ENCODE measurements at regions not wholly inside any gene's neighbourhood (a gene's known extent, or its start where the extent isn't known, plus 50 kb on each side); places are given as distances from the start of the nearest gene placed in this dataset.
A peak's percentile ranks its signal among the peaks of the same experiment; 100 is the strongest.

GRCh38 chr13:81990652-81991051 is 1649.7 kb upstream of the SPRY2 start:
- TF ChIP-seq CTCF (conservative IDR thresholded peaks at IDR 0.05) (0 out of 2 replicates have a peak, but pooled peaks have one; percentile 11), ZFX (IDR thresholded peaks at IDR 0.05) (no peak)
